CD4-positive, alpha-beta T cell treated with Interleukin-21 for 1 hour (primary cell): ENCODE measurements at regions not wholly inside any gene's neighbourhood (a gene's known extent, or its start where the extent isn't known, plus 50 kb on each side); places are given as distances from the start of the nearest gene placed in this dataset.

Experiments used
- DNase-seq: peaks from one replicate; pipeline ENCODE4 v3.0.0-alpha.2; 2020

DNA sequence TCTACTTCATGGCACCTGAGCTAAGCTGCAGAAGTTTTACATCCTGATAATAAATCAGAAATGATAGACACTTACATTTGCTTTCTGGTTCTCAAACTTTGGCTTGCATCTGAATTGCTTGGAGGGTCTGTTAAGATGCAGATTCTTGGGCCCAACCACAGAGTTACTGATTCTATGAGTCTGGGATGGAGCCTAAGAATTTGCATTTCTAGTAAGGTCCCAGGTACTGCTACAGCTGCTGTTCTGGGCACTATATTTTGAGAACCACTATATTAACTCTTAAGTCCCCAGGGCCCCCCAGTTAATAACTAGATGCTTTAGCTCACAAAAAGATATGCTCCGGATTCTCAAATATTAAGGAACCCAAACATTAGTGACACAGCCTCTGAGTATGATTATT is 69.8 kb upstream of the DAB2 start:
- DNase-seq, result no peak

DNA sequence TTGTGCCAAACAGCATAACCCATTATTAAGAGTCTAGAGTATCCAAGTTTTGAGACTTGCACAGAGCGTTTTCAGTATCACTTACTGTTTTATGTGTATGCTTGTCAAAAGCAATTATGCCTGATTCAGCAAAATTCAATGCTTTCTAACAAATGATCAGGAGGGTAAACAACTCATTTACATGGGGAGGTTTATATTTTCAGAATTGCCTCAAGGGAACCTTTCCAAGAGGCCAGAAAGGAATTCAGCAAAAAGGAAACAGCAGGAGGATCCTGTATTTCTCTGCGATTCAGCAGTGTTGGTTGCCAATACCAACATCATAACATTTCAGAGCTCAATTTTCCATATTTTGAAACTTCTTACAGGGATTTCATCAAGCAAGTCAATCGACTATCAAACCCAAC is 69.3 kb upstream of the DAB2 start:
- DNase-seq, result no peak

GRCh38 chr5:39491210-39491609 is 66.4 kb upstream of the DAB2 start:
- DNase-seq, result no peak

DNA sequence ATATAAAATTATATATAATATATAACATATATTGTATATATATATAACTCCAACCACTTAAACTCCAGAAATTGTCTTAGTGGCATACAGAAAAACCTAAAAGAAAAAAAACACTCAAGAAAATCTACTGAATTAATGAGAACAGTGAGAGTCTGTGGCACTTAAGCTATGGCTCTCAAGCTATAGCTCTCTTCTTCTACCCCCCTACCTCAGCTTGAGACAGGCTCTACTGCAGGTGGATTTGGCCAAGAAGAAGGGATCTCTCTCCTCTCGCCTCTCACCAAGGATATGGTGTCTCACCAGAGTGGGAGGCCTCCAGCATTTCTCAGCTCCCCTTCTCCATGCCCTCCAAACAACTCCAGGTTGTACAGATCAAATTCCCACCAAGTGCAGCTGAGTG is 64.5 kb upstream of the DAB2 start:
- DNase-seq, result no peak

- DNase-seq, result no peak
These were observed 62.0 kb upstream of the DAB2 start for GRCh38 chr5:39486790-39487189.

DNA sequence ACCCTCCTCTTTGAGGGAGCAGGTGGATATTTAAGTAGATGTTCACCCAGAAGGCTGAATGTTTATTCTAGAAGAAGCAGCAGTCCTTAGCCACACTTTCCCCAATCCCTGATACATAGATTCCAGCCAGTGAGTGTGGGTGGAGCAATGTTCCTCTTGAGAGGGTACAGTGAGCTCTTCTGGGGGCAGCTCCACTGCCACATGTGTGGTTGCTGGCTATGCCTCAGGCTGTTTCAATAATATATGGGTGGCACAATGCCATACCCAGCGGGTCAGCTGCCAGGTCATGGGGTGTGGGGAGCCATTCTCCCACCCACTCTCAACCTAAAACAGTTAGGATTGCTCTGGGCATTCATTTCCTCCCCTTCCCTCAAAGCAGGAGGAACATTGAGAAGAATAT is 61.6 kb upstream of the DAB2 start:
- no peak for DNase-seq

GRCh38 chr5:39485079-39485478 is 60.3 kb upstream of the DAB2 start:
- DNase-seq, result no peak

DNA sequence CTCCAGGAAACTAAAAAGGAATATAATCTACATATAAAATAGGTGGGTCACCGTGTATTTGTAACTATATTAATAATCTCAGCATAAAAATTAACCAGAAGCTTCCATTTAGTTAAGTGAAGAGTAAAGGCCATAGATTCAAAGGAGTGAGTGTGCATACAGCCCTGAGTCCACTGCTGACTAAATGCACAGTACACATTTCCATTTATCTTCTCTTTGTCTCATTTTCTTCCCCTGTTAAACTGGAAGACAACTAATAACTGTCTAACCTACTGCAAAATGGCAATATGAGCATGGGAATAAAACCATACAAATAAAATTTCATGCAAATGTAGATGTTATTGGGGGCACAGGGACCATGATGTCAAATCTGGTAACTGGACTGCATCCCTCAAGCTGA is 59.9 kb upstream of the DAB2 start:
- DNase-seq, result no peak

GRCh38 chr5:39482098-39482497 is 57.3 kb upstream of the DAB2 start:
- no peak for DNase-seq

- no peak for DNase-seq
These were observed 54.8 kb upstream of the DAB2 start for GRCh38 chr5:39479537-39479936.

- DNase-seq, result no peak
These were observed 54.1 kb upstream of the DAB2 start for GRCh38 chr5:39478863-39479262.

DNA sequence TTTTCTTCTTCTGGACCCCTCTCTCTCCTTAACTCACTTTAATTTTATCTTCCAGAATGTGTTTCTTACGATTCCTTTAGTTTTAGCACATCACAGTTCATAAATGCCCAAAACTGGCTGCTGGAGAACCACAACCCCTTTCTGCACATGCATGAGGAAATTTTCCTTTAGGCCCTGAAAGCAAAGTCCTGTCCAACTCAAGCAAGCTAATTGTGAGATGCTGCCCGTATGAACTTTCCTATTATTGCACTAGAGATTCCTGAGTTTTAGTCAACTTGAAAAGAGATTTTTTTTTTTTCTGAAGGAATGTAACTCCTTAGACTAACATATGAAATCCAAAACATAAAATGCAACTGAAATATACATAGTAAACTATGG is 52.1 kb upstream of the DAB2 start:
- no peak for DNase-seq

GRCh38 chr5:39475881-39476842 is 51.4 kb upstream of the DAB2 start:
- DNase-seq, result no peak

GRCh38 chr5:39475159-39475571 is 50.4 kb upstream of the DAB2 start:
- DNase-seq, result no peak
